ENCODE measurements at regions not wholly inside any gene's neighbourhood (a gene's known extent, or its start where the extent isn't known, plus 50 kb on each side); places are given as distances from the start of the nearest gene placed in this dataset.
"Not testable (repeated sequence)": the region's sequence is repeated elsewhere in the genome, so short reads cannot be mapped to it uniquely, and the experiment has no call there.

- DNase-seq = no peak
Measured at GRCh38 chr3:101134331-101134730, 141.1 kb upstream of the ABI3BP start.

DNA sequence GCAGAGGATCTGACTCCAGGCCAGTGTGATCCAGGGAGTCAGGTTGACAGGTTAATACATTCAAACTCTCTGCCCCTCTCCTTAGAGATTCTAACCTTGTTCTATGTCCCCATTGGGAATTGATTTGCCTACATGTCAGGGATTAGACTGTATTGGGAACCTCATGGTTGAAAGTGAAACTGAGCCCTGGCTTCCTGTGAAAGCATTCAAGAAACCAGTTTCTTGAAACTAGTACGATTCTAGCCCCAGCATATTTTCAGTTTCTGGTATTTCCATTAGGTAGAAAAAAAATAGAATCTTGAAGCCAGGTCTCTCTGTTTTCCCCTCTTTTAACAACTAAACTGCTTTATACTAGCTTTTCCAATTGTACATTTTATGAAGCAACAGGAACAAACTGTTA, 140.4 kb upstream of the ABI3BP start:
- DNase-seq = no peak

DNA sequence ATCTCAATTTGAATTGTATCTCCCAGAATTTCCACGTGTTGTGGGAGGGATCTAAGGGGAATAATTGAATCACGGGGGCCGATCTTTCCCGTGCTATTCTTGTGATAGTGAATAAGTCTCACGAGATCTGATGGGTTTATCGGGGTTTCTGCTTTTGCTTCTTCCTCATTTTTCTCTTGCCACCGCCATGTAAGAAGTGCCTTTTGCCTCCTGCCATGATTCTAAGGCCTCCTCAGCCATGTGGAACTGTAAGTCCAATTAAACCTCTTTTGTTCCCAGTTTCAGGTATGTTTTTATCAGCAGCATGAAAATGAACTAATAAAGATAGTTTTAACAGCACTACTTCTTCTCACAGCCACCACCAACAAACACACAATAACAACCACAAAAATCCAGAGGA, 140.0 kb upstream of the ABI3BP start:
- DNase-seq = not testable (repeated sequence)

GRCh38 chr3:101131767-101132166, 138.5 kb upstream of the ABI3BP start:
- DNase-seq = peak; percentile 5

- peak; percentile 8 for DNase-seq
Measured at GRCh38 chr3:101128786-101129185, 135.6 kb upstream of the ABI3BP start.

GRCh38 chr3:101128001-101128400, 134.8 kb upstream of the ABI3BP start:
- DNase-seq = no peak

- no peak for DNase-seq
Measured at GRCh38 chr3:101124125-101124524, 130.9 kb upstream of the ABI3BP start.

DNA sequence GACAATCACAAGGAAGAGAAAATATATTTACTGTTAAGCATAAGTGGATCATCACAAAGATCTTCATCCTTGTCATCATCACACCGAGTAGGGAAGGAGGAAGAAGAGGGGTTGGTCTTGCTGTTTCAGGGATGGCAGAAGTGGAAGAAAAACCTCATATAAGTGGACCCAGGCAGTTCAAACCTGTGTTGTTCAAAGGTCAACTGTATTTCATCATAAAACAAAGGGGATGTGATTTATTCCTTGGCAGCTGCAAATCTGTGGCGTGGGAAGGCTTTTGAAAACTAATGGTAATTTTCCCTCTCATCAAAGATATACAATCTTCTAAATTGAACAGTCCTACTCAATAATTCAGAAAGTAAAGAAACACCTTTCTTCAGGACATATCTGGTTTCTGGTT, 129.9 kb upstream of the ABI3BP start:
- DNase-seq = peak; percentile 3

GRCh38 chr3:101122681-101123080, 129.5 kb upstream of the ABI3BP start:
- no peak for DNase-seq

DNA sequence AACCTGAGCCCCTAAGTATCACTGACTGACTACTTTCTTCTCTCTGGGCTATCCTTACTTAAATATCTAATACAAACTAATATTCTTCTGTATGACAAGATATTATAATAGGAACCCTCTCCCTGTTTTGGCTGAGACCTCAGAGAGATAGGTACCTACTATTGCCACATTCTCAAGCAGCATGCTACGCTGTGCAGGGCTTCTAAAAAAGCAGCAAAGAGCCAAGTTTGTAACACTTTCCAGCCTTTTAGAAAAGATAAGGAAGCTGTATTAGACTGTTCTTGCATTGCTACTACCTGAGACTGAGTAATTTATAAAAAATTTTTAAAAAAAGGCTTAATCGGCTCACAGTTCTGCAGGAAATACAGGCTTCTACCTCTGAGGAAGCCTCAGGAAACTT, 126.8 kb upstream of the ABI3BP start:
- DNase-seq = no peak

- DNase-seq = no peak
Measured at GRCh38 chr3:101119535-101119934, 126.3 kb upstream of the ABI3BP start.

GRCh38 chr3:101117980-101118379, 124.8 kb upstream of the ABI3BP start:
- no peak for DNase-seq

- DNase-seq = no peak
Measured at GRCh38 chr3:101117465-101117864, 124.2 kb upstream of the ABI3BP start.

DNA sequence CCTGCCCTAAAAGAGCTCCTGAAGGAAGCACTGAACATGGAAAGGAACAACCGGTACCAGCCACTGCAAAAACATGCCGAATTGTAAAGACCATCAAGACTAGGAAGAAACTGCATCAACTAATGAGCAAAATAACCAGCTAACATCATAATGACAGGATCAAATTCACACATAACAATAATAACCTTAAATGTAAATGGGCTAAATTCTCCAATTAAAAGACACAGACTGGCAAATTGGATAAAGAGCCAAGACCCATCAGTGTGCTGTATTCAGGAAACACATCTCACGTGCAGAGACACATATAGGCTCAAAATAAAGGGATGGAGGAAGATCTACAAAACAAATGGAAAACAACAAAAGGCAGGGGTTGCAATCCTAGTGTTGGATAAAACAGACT, 117.1 kb upstream of the ABI3BP start:
- not testable (repeated sequence) for DNase-seq

GRCh38 chr3:101104321-101104720, 111.1 kb upstream of the ABI3BP start:
- no peak for DNase-seq

- no peak for DNase-seq
Measured at GRCh38 chr3:101102678-101103296, 109.6 kb upstream of the ABI3BP start.

- no peak for DNase-seq
Measured at GRCh38 chr3:101100361-101101009, 107.3 kb upstream of the ABI3BP start.

DNA sequence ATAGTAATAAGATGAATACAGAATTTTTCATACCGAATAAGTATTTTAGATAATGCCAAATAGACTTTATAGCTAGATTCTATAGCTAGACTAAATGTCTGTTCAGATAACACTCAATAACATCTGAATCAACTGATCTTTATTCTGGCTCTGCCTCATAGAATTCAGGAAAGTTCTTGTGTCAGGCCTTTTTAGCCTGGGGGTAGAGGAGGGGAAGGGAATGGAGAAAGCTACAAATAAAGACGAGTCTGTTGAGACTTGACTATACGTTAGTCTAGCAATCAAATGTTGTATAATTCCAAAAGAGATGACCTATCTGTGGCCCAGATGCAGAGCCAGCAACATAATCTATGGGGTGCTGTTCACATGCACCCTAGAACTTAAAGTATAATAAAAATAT, 106.6 kb upstream of the ABI3BP start:
- DNase-seq = no peak

DNA sequence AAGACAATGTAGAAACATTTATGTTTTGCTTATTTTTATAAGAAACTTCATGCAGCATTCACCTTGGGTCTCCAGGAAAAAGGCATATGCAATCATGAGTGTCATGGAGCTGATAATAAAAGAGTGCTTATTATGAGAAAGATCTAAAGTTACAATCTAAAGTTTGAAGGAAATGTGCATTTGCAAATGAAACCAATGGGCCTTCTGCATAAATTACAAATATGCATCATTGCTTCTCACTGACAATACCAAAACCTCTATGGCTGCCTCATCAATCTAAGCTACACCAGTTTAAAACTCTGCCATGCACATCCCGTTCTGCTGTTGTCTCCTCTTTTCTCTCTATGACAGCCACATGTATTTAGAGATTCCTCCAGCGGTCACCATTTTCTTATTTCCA, 103.2 kb upstream of the ABI3BP start:
- DNase-seq = no peak

GRCh38 chr3:101095693-101096430, 102.6 kb upstream of the ABI3BP start:
- DNase-seq = no peak

DNA sequence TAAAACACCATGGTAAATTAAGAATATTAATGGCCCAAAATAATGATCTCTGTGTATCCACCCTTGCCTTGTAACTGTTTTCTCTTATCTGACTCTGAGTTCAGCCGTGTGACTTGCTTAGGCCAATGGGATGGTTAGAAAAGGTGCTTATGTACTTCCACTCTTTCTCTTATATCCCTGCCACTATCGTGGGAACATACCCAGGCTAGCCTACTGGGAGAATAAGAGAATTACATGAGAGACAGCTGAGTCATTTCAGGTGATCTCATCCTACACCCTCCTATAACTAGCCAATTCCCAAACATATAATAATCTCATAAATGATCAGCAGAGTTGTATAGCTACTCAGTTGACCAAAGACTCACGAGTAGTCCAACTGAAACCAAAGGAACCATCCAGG, 98.3 kb upstream of the ABI3BP start:
- peak; percentile 68 for DNase-seq

DNA sequence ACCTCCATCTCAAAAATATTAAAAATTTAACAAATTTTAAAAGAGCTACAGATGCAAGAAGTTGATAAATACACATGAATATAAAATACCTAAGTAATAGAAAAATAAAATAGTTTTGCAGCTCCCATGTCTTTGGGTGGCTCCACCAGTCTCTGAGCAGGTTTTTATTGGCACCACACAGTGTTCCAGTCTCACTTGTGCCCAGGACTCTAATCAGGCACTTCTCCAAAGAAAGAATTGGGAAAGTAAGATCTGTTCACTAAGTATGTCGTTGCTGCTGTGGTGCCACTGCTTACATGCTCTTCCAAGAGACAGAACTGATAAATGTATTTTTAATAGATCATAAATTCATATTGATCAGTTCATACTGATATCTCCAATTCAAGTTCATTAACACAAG, 92.5 kb upstream of the ABI3BP start:
- no peak for DNase-seq

GRCh38 chr3:101084404-101084803, 91.2 kb upstream of the ABI3BP start:
- no peak for DNase-seq

DNA sequence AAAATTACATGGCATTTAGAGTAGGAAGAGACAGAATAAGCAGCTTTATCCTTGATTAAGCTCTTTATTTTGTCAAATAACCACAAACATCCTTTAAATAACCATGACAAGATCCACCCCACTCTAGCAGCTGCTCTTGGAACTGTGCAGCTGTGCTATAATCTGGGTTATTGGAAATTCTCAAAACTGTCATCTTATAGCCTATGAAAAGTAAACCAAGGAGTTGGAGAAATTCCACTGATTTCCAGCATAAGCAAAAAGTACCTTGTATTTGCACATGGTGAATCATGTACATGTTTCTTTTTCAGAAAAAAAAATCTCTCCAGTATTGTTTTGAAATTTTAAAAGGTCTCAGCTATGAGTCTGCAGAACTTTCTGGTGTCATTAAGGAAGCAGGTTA, 88.8 kb upstream of the ABI3BP start:
- DNase-seq = no peak

Data from DMS53 (cell line).